T-helper 17 cell (primary cell): ENCODE measurements at regions not wholly inside any gene's neighbourhood (a gene's known extent, or its start where the extent isn't known, plus 50 kb on each side); places are given as distances from the start of the nearest gene placed in this dataset.

Source experiments
- ATAC-seq: fragments of 150-1000 bp; cut with Tn5 transposase; 2 replicates; pipeline ENCODE4 v1.10.0; 2021; ENCODE audit warnings: mild to moderate bottlenecking, moderate library complexity
- DNase-seq, 3 donors: peaks; one replicate each; pipeline versions ENCODE4 v3.0.0 to v3.0.0-alpha.2; 2020 to 2021
- H3K9me3 ChIP-seq: one replicate; pipeline ENCODE4 v1.7.0; 2013; ENCODE audit warnings: low read length, mild to moderate bottlenecking; ENCODE audit not compliant: control insufficient read depth, poor library complexity, severe bottlenecking
- H3K27ac Mint-ChIP-seq: one replicate; pipeline ENCODE4 v1.8.0; 2022; ENCODE audit warnings: mild to moderate bottlenecking, moderate library complexity, mixed read lengths
- H3K27me3 Mint-ChIP-seq: one replicate; pipeline ENCODE4 v1.8.0; 2022; ENCODE audit warnings: mixed read lengths
- H3K36me3 Mint-ChIP-seq: one replicate; pipeline ENCODE4 v1.8.0; 2022; ENCODE audit warnings: low read depth, mixed read lengths
- H3K4me1 Mint-ChIP-seq: one replicate; pipeline ENCODE4 v1.8.0; 2022; ENCODE audit warnings: mild to moderate bottlenecking, mixed read lengths
- H3K4me3 Mint-ChIP-seq: one replicate; pipeline ENCODE4 v1.8.0; 2022; ENCODE audit warnings: mild to moderate bottlenecking, moderate library complexity, mixed read lengths

GRCh38 chr6:169321546-169321945 lies 67.9 kb upstream of the THBS2 start:
- Mint-ChIP-seq H3K36me3 (no peaks in the 10 kb centered on the region), H3K4me3 (peak overlapping the region; percentile 5), H3K27me3 (peaks cover 29% of the 10 kb centered on the region), H3K27ac (no peak overlapping the region), H3K4me1 (no peaks in the 10 kb centered on the region)
- ATAC-seq (no peak), DNase-seq (no peak)
- no peaks in the 10 kb centered on the region for H3K9me3 ChIP-seq

GRCh38 chr6:169320013-169320412 lies 66.4 kb upstream of the THBS2 start:
- Mint-ChIP-seq H3K4me3 (no peak overlapping the region), H3K36me3 (no peaks in the 10 kb centered on the region), H3K27me3 (peaks cover 16% of the 10 kb centered on the region), H3K4me1 (no peaks in the 10 kb centered on the region), H3K27ac (no peak overlapping the region)
- H3K9me3 ChIP-seq: no peaks in the 10 kb centered on the region
- DNase-seq (no peak), ATAC-seq (no peak)

- no peak overlapping the region for H3K4me3 Mint-ChIP-seq
- H3K27ac Mint-ChIP-seq: no peak overlapping the region
- H3K4me1 Mint-ChIP-seq: no peaks in the 10 kb centered on the region
- no peaks in the 10 kb centered on the region for H3K9me3 ChIP-seq
- DNase-seq (no peak), ATAC-seq (no peak)
- H3K27me3 Mint-ChIP-seq: peaks cover 13% of the 10 kb centered on the region
- no peaks in the 10 kb centered on the region for H3K36me3 Mint-ChIP-seq
Measured at GRCh38 chr6:169317441-169318202, 64.0 kb upstream of the THBS2 start.

DNA sequence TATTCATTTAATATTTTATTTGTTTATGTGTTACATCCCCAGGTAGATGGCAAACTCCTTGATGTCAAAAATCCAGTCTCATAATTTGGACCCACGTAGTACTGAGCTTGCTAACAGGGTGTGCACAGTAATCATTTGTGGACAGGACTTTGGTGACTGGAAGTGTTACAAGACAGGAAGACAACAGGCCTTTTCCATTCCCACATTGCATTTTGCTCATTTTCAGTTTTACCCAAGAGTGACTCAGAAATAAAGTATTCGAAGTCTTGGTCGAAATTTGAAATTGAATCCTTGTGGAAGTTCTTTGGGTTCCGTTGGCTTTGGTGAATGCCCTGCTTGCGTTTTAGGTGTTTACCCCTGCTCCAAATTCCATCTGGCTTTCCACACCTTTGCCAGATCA lies 63.0 kb upstream of the THBS2 start:
- no peak overlapping the region for H3K27ac Mint-ChIP-seq
- H3K4me3 Mint-ChIP-seq: no peak overlapping the region
- H3K9me3 ChIP-seq: no peaks in the 10 kb centered on the region
- no peaks in the 10 kb centered on the region for H3K4me1 Mint-ChIP-seq
- peaks cover 9% of the 10 kb centered on the region for H3K27me3 Mint-ChIP-seq
- ATAC-seq: no peak
- H3K36me3 Mint-ChIP-seq: no peaks in the 10 kb centered on the region
- no peak for DNase-seq

DNA sequence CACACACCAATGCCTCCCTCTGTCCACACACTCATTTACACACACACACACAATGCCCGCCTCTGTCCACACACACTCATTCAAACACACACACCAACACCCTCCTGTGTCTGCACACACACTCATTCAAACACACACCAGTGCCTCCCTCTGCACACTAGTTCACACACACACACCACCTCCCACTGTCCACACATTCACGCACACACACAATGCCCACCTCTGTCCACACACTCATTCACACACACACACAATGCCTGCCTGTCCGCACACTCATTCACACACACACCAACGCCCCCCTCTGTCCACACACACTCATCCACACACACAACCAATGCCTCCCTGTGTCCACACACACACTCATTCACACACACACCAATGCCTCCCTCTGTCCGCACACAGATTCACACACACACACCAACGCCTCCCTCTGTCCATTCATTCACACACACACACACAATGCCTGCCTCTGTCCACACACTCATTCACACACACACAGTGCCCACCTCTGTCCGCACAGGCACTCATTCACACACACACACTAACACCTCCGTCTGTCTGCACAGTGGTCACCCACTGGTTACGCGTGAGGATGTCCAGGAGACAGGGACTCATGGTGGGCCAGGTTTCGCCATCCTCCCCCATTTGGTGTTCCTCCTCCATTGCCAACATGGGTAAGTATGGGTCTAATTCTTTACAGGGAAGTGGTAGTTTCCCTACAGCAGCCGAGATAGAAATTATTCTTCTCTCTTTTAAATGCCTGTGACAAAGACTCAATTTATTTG lies 62.4 kb upstream of the THBS2 start:
- Mint-ChIP-seq H3K36me3 (no peaks in the 10 kb centered on the region), H3K4me3 (no peak overlapping the region), H3K27ac (no peak overlapping the region), H3K27me3 (peaks cover 5% of the 10 kb centered on the region), H3K4me1 (no peaks in the 10 kb centered on the region)
- ATAC-seq (no peak), DNase-seq (no peak)
- no peaks in the 10 kb centered on the region for H3K9me3 ChIP-seq

GRCh38 chr6:169313347-169314010 lies 59.8 kb upstream of the THBS2 start:
- H3K9me3 ChIP-seq: no peaks in the 10 kb centered on the region
- Mint-ChIP-seq H3K36me3 (no peaks in the 10 kb centered on the region), H3K4me3 (no peak overlapping the region), H3K27me3 (no peaks in the 10 kb centered on the region), H3K27ac (no peak overlapping the region), H3K4me1 (no peaks in the 10 kb centered on the region)
- DNase-seq: no peak
- ATAC-seq: no peak

DNA sequence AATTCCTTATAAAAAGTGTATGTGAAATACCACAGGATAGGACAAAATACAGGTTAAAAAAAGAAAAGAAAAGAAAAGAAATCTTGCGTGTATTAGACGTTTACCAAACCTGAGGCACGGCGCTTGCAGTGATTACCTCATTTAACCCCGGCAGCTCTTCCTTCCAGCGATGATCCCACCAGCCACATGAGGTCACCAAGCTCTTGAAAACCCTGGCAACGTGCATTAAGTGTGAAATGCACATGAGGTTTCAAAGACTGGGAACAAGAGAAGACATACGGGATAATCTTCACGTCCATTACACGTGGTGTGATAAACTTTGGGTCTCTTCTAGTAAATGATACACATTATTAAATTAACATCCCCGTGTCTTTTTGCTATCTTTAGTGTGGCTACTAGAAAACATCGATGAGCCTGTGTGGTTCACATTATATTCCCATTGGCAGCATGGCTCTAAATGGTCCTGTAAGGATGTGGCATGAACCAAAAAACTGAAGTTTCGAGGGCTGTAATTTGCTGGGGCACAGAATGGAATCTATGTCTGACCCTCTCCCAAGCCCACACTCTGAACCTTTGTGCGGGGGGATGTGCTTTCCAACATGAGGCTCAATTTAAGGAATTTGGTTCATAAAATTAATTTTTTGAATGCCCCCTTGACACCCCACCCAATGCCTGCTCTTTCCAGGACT lies 59.2 kb upstream of the THBS2 start:
- no peaks in the 10 kb centered on the region for H3K9me3 ChIP-seq
- Mint-ChIP-seq H3K4me3 (no peak overlapping the region), H3K27ac (no peak overlapping the region), H3K4me1 (no peaks in the 10 kb centered on the region), H3K27me3 (no peaks in the 10 kb centered on the region), H3K36me3 (no peaks in the 10 kb centered on the region)
- no peak for ATAC-seq
- DNase-seq: no peak

- H3K36me3 Mint-ChIP-seq: no peaks in the 10 kb centered on the region
- no peaks in the 10 kb centered on the region for H3K4me1 Mint-ChIP-seq
- no peak for ATAC-seq
- H3K27me3 Mint-ChIP-seq: peaks cover 5% of the 10 kb centered on the region
- H3K4me3 Mint-ChIP-seq: no peak overlapping the region
- no peak overlapping the region for H3K27ac Mint-ChIP-seq
- no peak for DNase-seq
- H3K9me3 ChIP-seq: no peaks in the 10 kb centered on the region
Measured at GRCh38 chr6:169310983-169311382, 57.3 kb upstream of the THBS2 start.
